ENCODE measurements at regions not wholly inside any gene's neighbourhood (a gene's known extent, or its start where the extent isn't known, plus 50 kb on each side); places are given as distances from the start of the nearest gene placed in this dataset.
"Not testable (repeated sequence)": the region's sequence is repeated elsewhere in the genome, so short reads cannot be mapped to it uniquely, and the experiment has no call there.

GRCh38 chr17:26981845-26982425, 312.0 kb upstream of the WSB1 start:
- H2AFZ ChIP-seq (ENCODE audit: low read depth); H3K27me3 ChIP-seq (ENCODE audit: insufficient read depth, low read depth); H3K79me2 ChIP-seq (ENCODE audit: insufficient read depth, low read depth); H3K4me1 ChIP-seq (ENCODE audit: low read depth, poor library complexity, severe bottlenecking); H3K9ac ChIP-seq; H3K4me3 ChIP-seq (IDR thresholded peaks at IDR 0.05; ENCODE audit: insufficient read depth, low read depth, low read length); H3K27ac ChIP-seq; H3K4me2 ChIP-seq; H3K36me3 ChIP-seq (ENCODE audit: insufficient read depth); H4K20me1 ChIP-seq (ENCODE audit: insufficient read depth): not testable (repeated sequence)

DNA sequence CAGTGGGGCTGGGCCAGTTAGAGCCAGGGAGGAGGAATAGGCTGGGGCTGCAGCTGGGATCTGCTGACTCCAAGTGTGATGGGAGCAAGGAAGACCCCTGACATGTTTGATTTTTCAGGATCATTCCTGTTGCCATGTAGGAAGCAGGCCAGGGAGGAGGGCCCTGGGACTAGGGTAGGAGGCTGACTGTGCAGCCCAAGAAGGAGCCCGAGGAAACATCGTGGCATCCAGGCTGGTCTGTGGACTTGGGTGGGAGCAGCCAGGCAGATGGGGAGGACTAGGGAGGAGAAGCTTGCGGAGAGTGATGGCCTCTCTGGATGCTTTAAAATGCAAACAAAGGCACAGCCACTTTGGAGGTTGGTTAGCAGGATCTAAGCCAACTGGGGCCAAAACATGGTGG, 311.4 kb upstream of the WSB1 start:
- not testable (repeated sequence) for H3K27ac ChIP-seq; H2AFZ ChIP-seq (ENCODE audit: low read depth); H4K20me1 ChIP-seq (ENCODE audit: insufficient read depth); H3K4me2 ChIP-seq; H3K27me3 ChIP-seq (ENCODE audit: insufficient read depth, low read depth); H3K79me2 ChIP-seq (ENCODE audit: insufficient read depth, low read depth); H3K36me3 ChIP-seq (ENCODE audit: insufficient read depth); H3K4me3 ChIP-seq (IDR thresholded peaks at IDR 0.05; ENCODE audit: insufficient read depth, low read depth, low read length); H3K4me1 ChIP-seq (ENCODE audit: low read depth, poor library complexity, severe bottlenecking); H3K9ac ChIP-seq

- H3K36me3 ChIP-seq (ENCODE audit: insufficient read depth); H2AFZ ChIP-seq (ENCODE audit: low read depth); H3K4me3 ChIP-seq (IDR thresholded peaks at IDR 0.05; ENCODE audit: insufficient read depth, low read depth, low read length); H3K79me2 ChIP-seq (ENCODE audit: insufficient read depth, low read depth); H3K27me3 ChIP-seq (ENCODE audit: insufficient read depth, low read depth); H4K20me1 ChIP-seq (ENCODE audit: insufficient read depth); H3K27ac ChIP-seq; H3K9ac ChIP-seq; H3K4me1 ChIP-seq (ENCODE audit: low read depth, poor library complexity, severe bottlenecking); H3K4me2 ChIP-seq: not testable (repeated sequence)
Measured at GRCh38 chr17:26987851-26988250, 306.1 kb upstream of the WSB1 start.

DNA sequence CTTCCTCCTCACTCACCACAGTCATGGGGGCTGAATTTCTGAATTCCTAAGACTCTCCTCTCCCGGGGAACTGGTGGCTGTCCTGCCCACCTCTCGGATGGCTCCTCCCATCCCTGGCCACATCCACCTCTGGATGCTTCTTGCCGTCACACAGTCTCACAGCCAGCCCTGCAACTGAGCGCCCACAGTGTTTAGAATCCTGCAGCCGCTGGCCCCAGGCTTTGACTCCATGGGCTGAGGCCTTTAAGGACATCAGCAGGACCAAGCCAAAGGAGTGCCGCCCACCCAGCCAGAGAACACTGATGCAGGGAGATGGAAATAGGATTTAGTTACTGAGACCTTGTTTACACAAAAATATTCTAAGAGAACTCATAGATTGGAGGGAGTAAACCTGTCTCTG, 299.3 kb upstream of the WSB1 start:
- not testable (repeated sequence) for H3K79me2 ChIP-seq (ENCODE audit: insufficient read depth, low read depth); H4K20me1 ChIP-seq (ENCODE audit: insufficient read depth); H3K27ac ChIP-seq; H3K4me2 ChIP-seq; H3K27me3 ChIP-seq (ENCODE audit: insufficient read depth, low read depth); H3K36me3 ChIP-seq (ENCODE audit: insufficient read depth); H3K4me3 ChIP-seq (IDR thresholded peaks at IDR 0.05; ENCODE audit: insufficient read depth, low read depth, low read length); H3K4me1 ChIP-seq (ENCODE audit: low read depth, poor library complexity, severe bottlenecking); H3K9ac ChIP-seq; H2AFZ ChIP-seq (ENCODE audit: low read depth)

DNA sequence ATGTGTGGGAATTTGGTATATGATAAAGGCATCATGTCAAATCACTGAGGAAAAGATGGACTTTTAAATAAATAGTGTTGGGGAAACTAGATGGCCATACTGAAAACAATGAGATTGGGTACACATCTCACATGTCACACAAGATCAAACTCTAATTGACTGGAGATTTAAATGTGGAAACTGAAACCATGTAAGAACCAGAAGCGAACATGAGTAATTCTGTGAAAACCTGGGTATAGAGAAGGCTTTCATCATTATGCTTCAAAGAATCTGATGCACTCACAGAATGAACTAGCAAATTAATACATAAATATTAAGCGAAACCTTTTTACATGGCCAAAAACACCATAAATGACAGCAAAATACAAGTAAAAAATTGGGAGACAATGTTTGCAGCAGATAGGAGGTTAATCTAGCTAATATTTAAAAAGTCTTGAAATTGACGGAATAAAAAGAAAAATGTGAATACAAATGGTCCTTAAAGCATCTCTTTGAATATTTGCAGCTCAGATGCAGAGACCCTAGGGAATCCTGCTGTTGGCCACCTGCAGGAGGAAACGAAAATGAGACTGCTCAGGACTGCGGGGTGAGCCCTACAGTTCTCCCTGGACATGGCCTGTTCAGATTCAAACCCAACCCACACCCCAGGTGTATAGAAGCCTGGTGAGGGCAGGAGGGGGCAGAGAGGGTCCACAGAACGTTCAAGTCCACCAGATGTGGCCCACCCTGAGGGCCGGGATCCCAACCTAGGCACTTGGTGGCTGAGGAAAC, 297.6 kb upstream of the WSB1 start:
- not testable (repeated sequence) for H3K4me1 ChIP-seq (ENCODE audit: low read depth, poor library complexity, severe bottlenecking); H3K9ac ChIP-seq; H3K27ac ChIP-seq; H2AFZ ChIP-seq (ENCODE audit: low read depth); H3K27me3 ChIP-seq (ENCODE audit: insufficient read depth, low read depth); H4K20me1 ChIP-seq (ENCODE audit: insufficient read depth); H3K4me3 ChIP-seq (IDR thresholded peaks at IDR 0.05; ENCODE audit: insufficient read depth, low read depth, low read length); H3K36me3 ChIP-seq (ENCODE audit: insufficient read depth); H3K4me2 ChIP-seq; H3K79me2 ChIP-seq (ENCODE audit: insufficient read depth, low read depth)

- not testable (repeated sequence) for H2AFZ ChIP-seq (ENCODE audit: low read depth); H3K9ac ChIP-seq; H4K20me1 ChIP-seq (ENCODE audit: insufficient read depth); H3K4me2 ChIP-seq; H3K4me1 ChIP-seq (ENCODE audit: low read depth, poor library complexity, severe bottlenecking); H3K27me3 ChIP-seq (ENCODE audit: insufficient read depth, low read depth); H3K4me3 ChIP-seq (IDR thresholded peaks at IDR 0.05; ENCODE audit: insufficient read depth, low read depth, low read length); H3K27ac ChIP-seq; H3K79me2 ChIP-seq (ENCODE audit: insufficient read depth, low read depth); H3K36me3 ChIP-seq (ENCODE audit: insufficient read depth)
Measured at GRCh38 chr17:27007734-27008531, 286.0 kb upstream of the WSB1 start.

- TF ChIP-seq, protein P1, sequence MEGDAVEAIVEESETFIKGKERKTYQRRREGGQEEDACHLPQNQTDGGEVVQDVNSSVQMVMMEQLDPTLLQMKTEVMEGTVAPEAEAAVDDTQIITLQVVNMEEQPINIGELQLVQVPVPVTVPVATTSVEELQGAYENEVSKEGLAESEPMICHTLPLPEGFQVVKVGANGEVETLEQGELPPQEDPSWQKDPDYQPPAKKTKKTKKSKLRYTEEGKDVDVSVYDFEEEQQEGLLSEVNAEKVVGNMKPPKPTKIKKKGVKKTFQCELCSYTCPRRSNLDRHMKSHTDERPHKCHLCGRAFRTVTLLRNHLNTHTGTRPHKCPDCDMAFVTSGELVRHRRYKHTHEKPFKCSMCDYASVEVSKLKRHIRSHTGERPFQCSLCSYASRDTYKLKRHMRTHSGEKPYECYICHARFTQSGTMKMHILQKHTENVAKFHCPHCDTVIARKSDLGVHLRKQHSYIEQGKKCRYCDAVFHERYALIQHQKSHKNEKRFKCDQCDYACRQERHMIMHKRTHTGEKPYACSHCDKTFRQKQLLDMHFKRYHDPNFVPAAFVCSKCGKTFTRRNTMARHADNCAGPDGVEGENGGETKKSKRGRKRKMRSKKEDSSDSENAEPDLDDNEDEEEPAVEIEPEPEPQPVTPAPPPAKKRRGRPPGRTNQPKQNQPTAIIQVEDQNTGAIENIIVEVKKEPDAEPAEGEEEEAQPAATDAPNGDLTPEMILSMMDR (conservative IDR thresholded peaks at IDR 0.05; ENCODE audit: low read depth, low read length): no peak
- Histone ChIP-seq H3K79me2 (ENCODE audit: insufficient read depth, low read depth) (no peaks in the 10 kb centered on the region), H3K4me3 (IDR thresholded peaks at IDR 0.05; ENCODE audit: insufficient read depth, low read depth, low read length) (no peak overlapping the region), H2AFZ (ENCODE audit: low read depth) (no peak overlapping the region), H3K4me2 (no peak overlapping the region), H3K9ac (no peak overlapping the region), H3K4me1 (ENCODE audit: low read depth, poor library complexity, severe bottlenecking) (no peaks in the 10 kb centered on the region), H3K36me3 (ENCODE audit: insufficient read depth) (no peaks in the 10 kb centered on the region), H4K20me1 (ENCODE audit: insufficient read depth) (no peaks in the 10 kb centered on the region), H3K27ac (no peak overlapping the region), H3K27me3 (ENCODE audit: insufficient read depth, low read depth) (no peaks in the 10 kb centered on the region)
Measured at GRCh38 chr17:27009087-27009486, 284.8 kb upstream of the WSB1 start.

DNA sequence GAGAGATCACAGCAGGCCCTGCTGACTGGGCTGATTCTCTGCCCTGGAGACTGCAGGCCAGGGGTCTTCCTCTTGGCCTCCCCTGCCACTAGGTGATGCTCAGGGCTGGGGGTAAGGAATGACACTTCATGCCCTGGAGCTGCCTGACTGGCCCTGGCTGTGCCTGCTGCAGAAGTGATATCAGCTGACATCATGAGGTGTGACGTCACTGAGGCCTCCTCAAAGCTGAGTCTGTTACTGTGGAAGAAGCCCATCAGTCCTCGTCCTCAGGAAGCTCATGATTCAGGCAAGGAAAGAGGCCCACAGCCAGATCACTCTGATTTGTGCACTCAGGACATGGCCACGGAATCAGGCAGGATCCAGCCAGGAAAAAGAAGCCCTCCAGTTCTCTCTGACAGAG, 283.8 kb upstream of the WSB1 start:
- H3K4me2 ChIP-seq; H4K20me1 ChIP-seq (ENCODE audit: insufficient read depth); H3K4me1 ChIP-seq (ENCODE audit: low read depth, poor library complexity, severe bottlenecking); H2AFZ ChIP-seq (ENCODE audit: low read depth); H3K79me2 ChIP-seq (ENCODE audit: insufficient read depth, low read depth); H3K4me3 ChIP-seq (IDR thresholded peaks at IDR 0.05; ENCODE audit: insufficient read depth, low read depth, low read length); H3K27me3 ChIP-seq (ENCODE audit: insufficient read depth, low read depth); H3K27ac ChIP-seq; H3K9ac ChIP-seq; H3K36me3 ChIP-seq (ENCODE audit: insufficient read depth): not testable (repeated sequence)

DNA sequence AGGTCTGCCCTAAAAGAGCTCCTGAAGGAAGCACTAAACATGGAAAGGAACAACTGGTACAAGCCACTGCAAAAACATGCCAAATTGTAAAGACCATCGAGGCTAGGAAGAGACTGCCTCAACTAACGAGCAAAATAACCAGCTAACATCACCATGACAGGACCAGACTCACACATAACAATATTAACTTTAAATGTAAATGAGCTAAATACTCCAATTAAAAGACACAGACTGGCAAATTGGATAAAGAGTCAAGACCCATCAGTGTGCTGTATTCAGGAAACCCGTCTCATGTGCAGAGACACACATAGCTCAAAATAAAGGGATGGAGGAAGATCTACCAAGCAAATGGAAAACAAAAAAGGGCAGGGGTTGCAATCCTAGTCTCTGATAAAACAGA, 263.4 kb upstream of the WSB1 start:
- not testable (repeated sequence) for H3K36me3 ChIP-seq (ENCODE audit: insufficient read depth); H2AFZ ChIP-seq (ENCODE audit: low read depth); H3K27me3 ChIP-seq (ENCODE audit: insufficient read depth, low read depth); H3K4me2 ChIP-seq; H3K27ac ChIP-seq; H3K4me1 ChIP-seq (ENCODE audit: low read depth, poor library complexity, severe bottlenecking); H3K79me2 ChIP-seq (ENCODE audit: insufficient read depth, low read depth); H3K9ac ChIP-seq; H3K4me3 ChIP-seq (IDR thresholded peaks at IDR 0.05; ENCODE audit: insufficient read depth, low read depth, low read length); H4K20me1 ChIP-seq (ENCODE audit: insufficient read depth)
